ENCODE measurements at regions not wholly inside any gene's neighbourhood (a gene's known extent, or its start where the extent isn't known, plus 50 kb on each side); places are given as distances from the start of the nearest gene placed in this dataset.
"Not testable (repeated sequence)": the region's sequence is repeated elsewhere in the genome, so short reads cannot be mapped to it uniquely, and the experiment has no call there.

DNA sequence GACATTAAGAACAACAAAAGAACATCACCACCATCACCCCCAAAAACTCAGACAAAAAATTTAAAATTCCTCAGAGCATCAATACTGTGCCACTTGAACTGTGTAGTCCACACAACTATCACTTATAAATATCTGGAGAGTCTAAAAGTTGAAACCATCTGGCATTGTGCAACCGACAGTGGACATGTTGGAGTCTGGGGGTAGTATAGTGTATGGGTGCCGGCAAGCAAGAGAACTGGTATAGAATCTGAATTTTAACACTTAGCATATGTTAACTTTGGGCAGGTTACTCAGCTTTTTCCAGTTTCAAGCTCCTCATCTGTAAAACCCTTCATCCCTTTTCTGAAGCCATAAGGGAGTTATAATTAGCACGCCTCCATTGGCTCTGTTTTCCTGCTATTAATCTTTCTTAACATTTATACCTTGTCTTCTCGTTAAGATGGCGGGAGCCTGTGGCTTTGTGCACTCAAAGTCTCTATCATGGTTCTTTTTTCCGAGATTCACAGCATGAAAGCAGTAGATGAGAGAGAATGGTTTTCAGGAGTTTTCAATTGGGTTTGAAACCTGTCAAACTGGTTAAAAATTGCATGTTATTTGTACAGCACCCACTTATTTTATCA is 255.7 kb upstream of the TBL1XR1 start:
- Histone ChIP-seq H3K9me3 (ENCODE audit: control insufficient read depth in 2 of 2, low read length in 2 of 2) (peaks cover 0 to 5% of the 10 kb centered on the region in 2 donors), H3K27ac (ENCODE audit: low read length) (peak overlapping the region; percentile 81)

DNA sequence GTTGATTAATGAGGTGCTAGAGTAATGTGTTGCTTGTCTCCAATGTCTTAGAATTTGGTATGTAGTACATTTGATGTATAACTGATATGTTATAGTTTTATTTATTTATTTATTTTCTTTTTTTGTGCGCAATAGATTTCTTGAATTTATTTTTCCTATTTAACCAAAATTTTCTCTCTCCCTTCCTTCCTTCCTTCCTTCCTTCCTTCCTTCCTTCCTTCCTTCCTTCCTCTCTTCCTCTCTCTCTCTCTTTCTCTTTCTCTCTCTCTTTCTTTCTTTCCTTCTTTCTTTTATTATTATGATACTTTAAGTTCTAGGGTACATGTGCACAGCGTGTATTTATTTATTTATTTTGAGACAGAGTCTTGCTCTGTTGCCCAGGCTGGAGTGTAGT is 256.2 kb upstream of the TBL1XR1 start:
- Histone ChIP-seq H3K4me3 (ENCODE audit: low read length in 2 of 2) (no peak overlapping the region), H3K27ac (ENCODE audit: low read length) (peak overlapping the region; percentile 81), H3K27me3 (ENCODE audit: control insufficient read depth in 1 of 2, insufficient read depth in 2 of 2, low read length in 2 of 2) (no peaks in the 10 kb centered on the region), H3K4me1 (ENCODE audit: control insufficient read depth, insufficient read depth, low read length) (peaks cover 26% of the 10 kb centered on the region), H3K36me3 (ENCODE audit: control insufficient read depth in 2 of 2, insufficient read depth in 2 of 2, low read length in 2 of 2) (no peaks in the 10 kb centered on the region), H3K9ac (ENCODE audit: low read length in 2 of 2) (no peak overlapping the region), H3K9me3 (ENCODE audit: control insufficient read depth in 2 of 2, low read length in 2 of 2) (peaks cover 0 to 5% of the 10 kb centered on the region in 2 donors)

More for the DNA sequence above, 255.7 kb upstream of the TBL1XR1 start:
- Histone ChIP-seq H3K36me3 (ENCODE audit: control insufficient read depth in 2 of 2, insufficient read depth in 2 of 2, low read length in 2 of 2) (no peaks in the 10 kb centered on the region), H3K27me3 (ENCODE audit: control insufficient read depth in 1 of 2, insufficient read depth in 2 of 2, low read length in 2 of 2) (no peaks in the 10 kb centered on the region), H3K4me3 (ENCODE audit: low read length in 2 of 2) (no peak overlapping the region), H3K9ac (ENCODE audit: low read length in 2 of 2) (peak overlapping the region in 1 of 2 donors; percentile 65), H3K4me1 (ENCODE audit: control insufficient read depth, insufficient read depth, low read length) (peaks cover 26% of the 10 kb centered on the region)

GRCh38 chr3:177457204-177457603 is 259.9 kb upstream of the TBL1XR1 start:
- not testable (repeated sequence) for H3K9ac ChIP-seq (ENCODE audit: low read length in 2 of 2); H3K36me3 ChIP-seq (ENCODE audit: control insufficient read depth in 2 of 2, insufficient read depth in 2 of 2, low read length in 2 of 2); H3K9me3 ChIP-seq (ENCODE audit: control insufficient read depth in 2 of 2, low read length in 2 of 2); H3K4me3 ChIP-seq (ENCODE audit: low read length in 2 of 2); H3K27me3 ChIP-seq (ENCODE audit: control insufficient read depth in 1 of 2, insufficient read depth in 2 of 2, low read length in 2 of 2)
- H3K27ac ChIP-seq (ENCODE audit: low read length), result peak overlapping the region; percentile 32
- H3K4me1 ChIP-seq (ENCODE audit: control insufficient read depth, insufficient read depth, low read length), result peaks cover 24% of the 10 kb centered on the region

DNA sequence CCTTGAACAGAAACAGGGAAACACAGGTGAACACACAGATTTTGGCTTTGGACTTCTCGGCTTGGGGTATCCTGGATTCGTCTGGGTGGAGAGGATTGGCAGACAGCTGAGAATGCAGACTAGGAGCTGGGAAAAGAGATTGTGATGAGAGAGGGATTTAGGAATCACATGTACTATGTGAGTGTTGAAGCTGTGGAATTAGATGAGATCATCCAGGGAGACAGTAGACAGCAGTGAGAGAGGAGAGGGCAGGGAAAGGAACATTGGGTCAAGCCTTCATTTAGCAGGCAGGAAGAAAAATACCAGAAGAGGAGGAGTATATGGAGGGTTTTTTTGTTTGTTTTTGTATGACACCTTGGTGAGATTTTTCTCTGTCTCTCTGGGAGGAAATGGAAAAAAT is 262.1 kb upstream of the TBL1XR1 start:
- peaks cover 0 to 5% of the 10 kb centered on the region in 2 donors for H3K9me3 ChIP-seq (ENCODE audit: control insufficient read depth in 2 of 2, low read length in 2 of 2)
- no peaks in the 10 kb centered on the region for H3K27me3 ChIP-seq (ENCODE audit: control insufficient read depth in 1 of 2, insufficient read depth in 2 of 2, low read length in 2 of 2)
- peak overlapping the region; percentile 1 to 42 for H3K4me3 ChIP-seq (ENCODE audit: low read length in 2 of 2)
- H3K4me1 ChIP-seq (ENCODE audit: control insufficient read depth, insufficient read depth, low read length), result peaks cover 18% of the 10 kb centered on the region
- H3K9ac ChIP-seq (ENCODE audit: low read length in 2 of 2), result peak overlapping the region; percentile 30 to 66
- H3K36me3 ChIP-seq (ENCODE audit: control insufficient read depth in 2 of 2, insufficient read depth in 2 of 2, low read length in 2 of 2), result no peaks in the 10 kb centered on the region
- H3K27ac ChIP-seq (ENCODE audit: low read length), result peak overlapping the region; percentile 73

- Histone ChIP-seq H3K36me3 (ENCODE audit: control insufficient read depth in 2 of 2, insufficient read depth in 2 of 2, low read length in 2 of 2) (no peaks in the 10 kb centered on the region), H3K4me3 (ENCODE audit: low read length in 2 of 2) (peak overlapping the region; percentile 42 to 47), H3K9me3 (ENCODE audit: control insufficient read depth in 2 of 2, low read length in 2 of 2) (peaks cover 0 to 5% of the 10 kb centered on the region in 2 donors), H3K9ac (ENCODE audit: low read length in 2 of 2) (peak overlapping the region; percentile 22 to 66), H3K4me1 (ENCODE audit: control insufficient read depth, insufficient read depth, low read length) (peaks cover 23% of the 10 kb centered on the region), H3K27ac (ENCODE audit: low read length) (peak overlapping the region; percentile 73), H3K27me3 (ENCODE audit: control insufficient read depth in 1 of 2, insufficient read depth in 2 of 2, low read length in 2 of 2) (no peaks in the 10 kb centered on the region)
Measured at GRCh38 chr3:177460047-177460446, 262.8 kb upstream of the TBL1XR1 start.

- no peak overlapping the region for H3K4me3 ChIP-seq (ENCODE audit: low read length in 2 of 2)
- H3K27ac ChIP-seq (ENCODE audit: low read length), result no peak overlapping the region
- peaks cover 0 to 5% of the 10 kb centered on the region in 2 donors for H3K9me3 ChIP-seq (ENCODE audit: control insufficient read depth in 2 of 2, low read length in 2 of 2)
- H3K27me3 ChIP-seq (ENCODE audit: control insufficient read depth in 1 of 2, insufficient read depth in 2 of 2, low read length in 2 of 2), result no peaks in the 10 kb centered on the region
- H3K9ac ChIP-seq (ENCODE audit: low read length in 2 of 2), result no peak overlapping the region
- H3K4me1 ChIP-seq (ENCODE audit: control insufficient read depth, insufficient read depth, low read length), result peaks cover 28% of the 10 kb centered on the region
- no peaks in the 10 kb centered on the region for H3K36me3 ChIP-seq (ENCODE audit: control insufficient read depth in 2 of 2, insufficient read depth in 2 of 2, low read length in 2 of 2)
Measured at GRCh38 chr3:177461765-177462164, 264.5 kb upstream of the TBL1XR1 start.

GRCh38 chr3:177463341-177463740 is 266.1 kb upstream of the TBL1XR1 start:
- H3K36me3 ChIP-seq (ENCODE audit: control insufficient read depth in 2 of 2, insufficient read depth in 2 of 2, low read length in 2 of 2); H3K9me3 ChIP-seq (ENCODE audit: control insufficient read depth in 2 of 2, low read length in 2 of 2); H3K9ac ChIP-seq (ENCODE audit: low read length in 2 of 2); H3K27me3 ChIP-seq (ENCODE audit: control insufficient read depth in 1 of 2, insufficient read depth in 2 of 2, low read length in 2 of 2); H3K4me3 ChIP-seq (ENCODE audit: low read length in 2 of 2): not testable (repeated sequence)
- Histone ChIP-seq H3K4me1 (ENCODE audit: control insufficient read depth, insufficient read depth, low read length) (peaks cover 29% of the 10 kb centered on the region), H3K27ac (ENCODE audit: low read length) (peak overlapping the region; percentile 82)

DNA sequence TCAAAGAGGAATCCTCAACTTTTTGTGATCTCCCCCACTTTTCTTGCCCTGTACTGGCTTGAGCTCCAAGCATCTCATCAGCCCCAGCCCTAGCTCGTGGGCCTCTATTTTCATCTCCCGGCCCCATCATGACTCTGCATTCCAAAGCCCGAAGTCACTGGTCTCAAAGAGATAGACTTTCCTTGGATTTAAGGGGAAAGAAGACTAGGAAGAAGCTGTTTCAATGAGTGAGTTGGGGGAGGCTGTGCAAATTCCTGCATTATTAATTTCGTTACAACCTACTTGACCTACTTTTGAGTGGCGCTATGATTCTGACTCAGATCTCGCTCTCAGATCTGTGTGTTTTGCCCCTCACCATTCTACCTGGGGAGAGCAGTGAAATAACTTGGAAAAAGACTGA is 266.6 kb upstream of the TBL1XR1 start:
- Histone ChIP-seq H3K9me3 (ENCODE audit: control insufficient read depth in 2 of 2, low read length in 2 of 2) (no peaks in the 10 kb centered on the region), H3K9ac (ENCODE audit: low read length in 2 of 2) (no peak overlapping the region), H3K4me1 (ENCODE audit: control insufficient read depth, insufficient read depth, low read length) (peaks cover 29% of the 10 kb centered on the region), H3K4me3 (ENCODE audit: low read length in 2 of 2) (no peak overlapping the region), H3K27me3 (ENCODE audit: control insufficient read depth in 1 of 2, insufficient read depth in 2 of 2, low read length in 2 of 2) (no peaks in the 10 kb centered on the region), H3K36me3 (ENCODE audit: control insufficient read depth in 2 of 2, insufficient read depth in 2 of 2, low read length in 2 of 2) (no peaks in the 10 kb centered on the region), H3K27ac (ENCODE audit: low read length) (peak overlapping the region; percentile 82)

DNA sequence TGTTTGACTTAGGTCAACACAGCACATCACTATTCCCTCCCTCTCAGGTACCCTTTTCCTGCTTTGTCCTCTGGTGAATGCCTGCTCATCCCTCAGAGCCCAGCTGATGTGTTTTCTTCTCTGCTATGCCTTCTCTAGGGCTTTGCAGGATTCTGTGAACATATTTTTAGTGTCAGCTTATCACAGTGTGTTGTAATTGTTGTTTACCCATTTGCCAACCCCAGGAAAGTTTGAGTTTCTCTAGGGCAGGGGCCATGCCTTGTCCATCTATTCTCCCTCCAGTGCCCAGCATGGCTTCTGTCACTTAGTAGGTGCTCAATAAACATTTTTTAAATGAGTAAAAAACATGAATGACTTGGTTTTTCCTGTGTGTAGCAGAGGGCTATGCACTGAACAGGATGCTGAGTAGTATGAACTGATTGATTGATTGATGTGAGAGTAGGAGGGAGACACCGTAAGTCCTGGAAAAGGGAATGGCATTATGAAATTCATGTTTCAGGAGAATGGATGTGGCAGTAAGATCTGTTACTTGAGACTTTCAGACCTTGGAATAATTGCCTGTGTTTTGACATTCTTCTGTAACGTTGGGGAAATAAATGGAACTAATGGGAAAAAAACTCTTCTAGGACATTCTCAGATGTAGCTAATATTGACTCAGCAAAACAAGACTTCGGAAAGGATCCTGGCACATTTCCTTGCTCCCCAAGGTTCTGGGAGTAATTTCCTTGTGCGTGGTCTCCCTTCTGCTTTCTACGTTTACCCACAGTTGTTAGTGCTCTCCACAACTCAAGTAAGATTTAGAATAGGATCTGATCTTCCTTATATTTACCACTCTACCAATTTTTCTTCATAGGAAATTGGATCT is 267.3 kb upstream of the TBL1XR1 start:
- Histone ChIP-seq H3K4me3 (ENCODE audit: low read length in 2 of 2) (peak overlapping the region in 1 of 2 donors; percentile 4), H3K36me3 (ENCODE audit: control insufficient read depth in 2 of 2, insufficient read depth in 2 of 2, low read length in 2 of 2) (no peaks in the 10 kb centered on the region), H3K27ac (ENCODE audit: low read length) (peak overlapping the region; percentile 82), H3K9ac (ENCODE audit: low read length in 2 of 2) (peak overlapping the region; percentile 1 to 11), H3K9me3 (ENCODE audit: control insufficient read depth in 2 of 2, low read length in 2 of 2) (no peaks in the 10 kb centered on the region), H3K4me1 (ENCODE audit: control insufficient read depth, insufficient read depth, low read length) (peaks cover 22% of the 10 kb centered on the region), H3K27me3 (ENCODE audit: control insufficient read depth in 1 of 2, insufficient read depth in 2 of 2, low read length in 2 of 2) (no peaks in the 10 kb centered on the region)

DNA sequence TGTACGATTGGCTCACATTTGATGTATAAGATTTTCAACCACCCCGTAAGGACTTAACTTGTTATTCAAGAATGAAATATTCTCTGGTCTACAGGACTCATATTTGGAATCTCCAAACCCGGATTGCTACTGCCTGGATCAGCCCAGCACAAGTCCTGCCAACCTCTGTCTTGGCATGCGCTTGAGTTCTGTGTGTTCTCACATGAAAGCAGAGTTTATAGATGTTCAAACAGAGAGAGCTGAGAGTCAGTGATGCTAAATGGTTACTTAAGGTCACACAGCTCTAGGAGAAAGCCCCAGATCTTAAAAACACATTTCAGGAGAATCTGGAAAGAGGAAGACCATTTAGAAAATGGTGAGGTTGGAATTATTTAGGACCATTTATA is 268.0 kb upstream of the TBL1XR1 start:
- Histone ChIP-seq H3K9ac (ENCODE audit: low read length in 2 of 2) (peak overlapping the region in 1 of 2 donors; percentile 11), H3K36me3 (ENCODE audit: control insufficient read depth in 2 of 2, insufficient read depth in 2 of 2, low read length in 2 of 2) (no peaks in the 10 kb centered on the region), H3K4me3 (ENCODE audit: low read length in 2 of 2) (no peak overlapping the region), H3K4me1 (ENCODE audit: control insufficient read depth, insufficient read depth, low read length) (peaks cover 22% of the 10 kb centered on the region), H3K9me3 (ENCODE audit: control insufficient read depth in 2 of 2, low read length in 2 of 2) (no peaks in the 10 kb centered on the region), H3K27ac (ENCODE audit: low read length) (peak overlapping the region; percentile 82), H3K27me3 (ENCODE audit: control insufficient read depth in 1 of 2, insufficient read depth in 2 of 2, low read length in 2 of 2) (no peaks in the 10 kb centered on the region)

DNA sequence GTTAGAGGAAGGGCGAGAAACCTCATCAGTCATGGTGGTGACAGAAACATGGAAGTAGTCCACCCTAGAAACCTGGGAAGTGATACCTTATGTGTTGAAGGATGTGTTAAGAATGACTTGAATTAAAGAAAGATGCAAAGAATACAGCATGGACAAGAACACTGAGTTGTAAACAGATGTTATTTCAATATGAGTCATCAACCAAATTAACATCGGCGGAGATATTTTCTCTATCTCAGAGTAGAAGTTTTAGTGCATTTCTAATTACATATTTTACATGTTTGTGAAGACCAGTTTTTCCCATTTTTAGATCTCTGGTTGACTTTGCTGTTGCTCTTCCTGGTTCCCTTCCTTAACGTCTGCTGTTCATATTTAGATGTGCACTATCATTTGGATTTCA is 268.8 kb upstream of the TBL1XR1 start:
- no peaks in the 10 kb centered on the region for H3K36me3 ChIP-seq (ENCODE audit: control insufficient read depth in 2 of 2, insufficient read depth in 2 of 2, low read length in 2 of 2)
- no peak overlapping the region for H3K9ac ChIP-seq (ENCODE audit: low read length in 2 of 2)
- no peaks in the 10 kb centered on the region for H3K27me3 ChIP-seq (ENCODE audit: control insufficient read depth in 1 of 2, insufficient read depth in 2 of 2, low read length in 2 of 2)
- peaks cover 24% of the 10 kb centered on the region for H3K4me1 ChIP-seq (ENCODE audit: control insufficient read depth, insufficient read depth, low read length)
- H3K9me3 ChIP-seq (ENCODE audit: control insufficient read depth in 2 of 2, low read length in 2 of 2), result no peaks in the 10 kb centered on the region
- H3K27ac ChIP-seq (ENCODE audit: low read length), result peak overlapping the region; percentile 82
- H3K4me3 ChIP-seq (ENCODE audit: low read length in 2 of 2), result no peak overlapping the region

Data from stomach smooth muscle (tissue), 2 donors.